PC-3 (cell line): ENCODE measurements at regions not wholly inside any gene's neighbourhood (a gene's known extent, or its start where the extent isn't known, plus 50 kb on each side); places are given as distances from the start of the nearest gene placed in this dataset.

ENCODE experiments used
- ATAC-seq: fragments of 200-7000 bp; cut with Tn5 transposase; 2 replicates; pipeline ENCODE4 v1.9.1; 2020; ENCODE audit warnings: mild to moderate bottlenecking, moderate library complexity
- BruUV-seq: library from RNA; stranded (reverse); fragments of 400-500 nt; replicated peaks from 2 replicates; lab custom pipeline; 2021; lab: Mats Ljungman, UMichigan
- CTCF ChIA-PET: fragments of 300-600 bp; sonication (Branson Sonifier 250); formaldehyde crosslinking; loops from one replicate; lab custom pipeline; 2022; ENCODE audit warnings: antibody characterized with exemption; lab: Charles Lee
- POLR2A ChIA-PET: fragments of 300-600 bp; sonication (Branson Sonifier 250); formaldehyde crosslinking; loops from one replicate; lab custom pipeline; 2022; ENCODE audit warnings: antibody characterized with exemption; ENCODE audit not compliant: unreplicated experiment; lab: Charles Lee
- DNase-seq: peaks from one replicate; pipeline ENCODE4 v3.0.0-alpha.2; 2015
- H2AFZ ChIP-seq: fragments of 300-600 bp; sonication (generic); 2 replicates; pipeline ENCODE4 v1.6.0; 2016; ENCODE audit warnings: antibody characterized with exemption, low read length
- H3F3A ChIP-seq: fragments of 300-600 bp; sonication (generic); one replicate; pipeline ENCODE4 v1.6.0; 2017; ENCODE audit warnings: antibody characterized with exemption, low read length, control low read depth, mild to moderate bottlenecking; ENCODE audit not compliant: unreplicated experiment
- H3K27ac ChIP-seq: fragments of 300-600 bp; sonication (generic); 2 replicates; pipeline ENCODE4 v1.5.1; 2016; ENCODE audit warnings: mild to moderate bottlenecking, low read length
- H3K27me3 ChIP-seq: fragments of 300-600 bp; sonication (generic); 2 replicates; pipeline ENCODE4 v1.6.1; 2016; ENCODE audit warnings: low read length, mixed read lengths
- H3K36me3 ChIP-seq: fragments of 300-600 bp; sonication (generic); 2 replicates; pipeline ENCODE4 v1.6.1; 2016; ENCODE audit warnings: low read depth, mixed run types, low read length, mixed read lengths
- H3K4me1 ChIP-seq: fragments of 300-600 bp; sonication (generic); 2 replicates; pipeline ENCODE4 v1.5.1; 2016; ENCODE audit warnings: low read length; ENCODE audit not compliant: insufficient read depth
- H3K4me2 ChIP-seq: fragments of 300-600 bp; sonication (generic); 2 replicates; pipeline ENCODE4 v1.6.0; 2016; ENCODE audit warnings: low read length
- H3K4me3 ChIP-seq: fragments of 300-600 bp; sonication (generic); 2 replicates; pipeline ENCODE4 v1.5.1; 2016; ENCODE audit warnings: mild to moderate bottlenecking, low read length, mixed read lengths
- H3K79me2 ChIP-seq: fragments of 300-600 bp; sonication (generic); 2 replicates; pipeline ENCODE4 v1.6.1; 2017; ENCODE audit warnings: low read length, mixed read lengths
- H3K9ac ChIP-seq: fragments of 300-600 bp; sonication (generic); 2 replicates; pipeline ENCODE4 v1.6.0; 2016; ENCODE audit warnings: mild to moderate bottlenecking, low read length
- H3K9me2 ChIP-seq: fragments of 300-600 bp; sonication (generic); replicated peaks from 2 replicates; pipeline ENCODE4 v1.6.1; 2016; ENCODE audit warnings: mixed run types, low read length, mixed read lengths
- H3K9me3 ChIP-seq: fragments of 300-600 bp; sonication (generic); 2 replicates; pipeline ENCODE4 v1.6.1; 2016; ENCODE audit warnings: low read length, mixed read lengths
- H4K20me1 ChIP-seq: fragments of 300-600 bp; sonication (generic); 2 replicates; pipeline ENCODE4 v1.6.1; 2016; ENCODE audit warnings: low read length, mixed read lengths
- CTCF ChIP-seq: fragments of 300-600 bp; sonication (generic); conservative IDR thresholded peaks from 2 replicates; pipeline ENCODE4 v1.5.1; 2017; ENCODE audit warnings: antibody characterized with exemption, low read depth, mild to moderate bottlenecking, low read length
- EZH2 ChIP-seq: fragments of 300-600 bp; sonication (generic); IDR thresholded peaks from one replicate; pipeline ENCODE4 v1.6.1; 2017; ENCODE audit warnings: antibody characterized with exemption, mild to moderate bottlenecking, low read length; ENCODE audit not compliant: unreplicated experiment
- EZH2phosphoT487 ChIP-seq: fragments of 300-600 bp; sonication (generic); IDR thresholded peaks from 2 replicates; pipeline ENCODE4 v1.6.1; 2018; ENCODE audit warnings: mild to moderate bottlenecking, antibody characterized with exemption, low read length, borderline replicate concordance
- intact Hi-C: fragments of 100-400 bp; cut with micrococcal nuclease; formaldehyde crosslinking; loops from 2 replicates; pipeline ENCODE4 v1.9.0; 2023

- Histone ChIP-seq H3K4me1 (peaks cover 22% of the 10 kb centered on the region), H3K36me3 (peaks cover 32% of the 10 kb centered on the region), H3K27me3 (no peaks in the 10 kb centered on the region), H3K9me2 (no peaks in the 10 kb centered on the region), H2AFZ (no peak overlapping the region), H3F3A (peaks cover 4% of the 10 kb centered on the region), H3K9ac (no peak overlapping the region), H4K20me1 (no peaks in the 10 kb centered on the region), H3K79me2 (peaks cover 50% of the 10 kb centered on the region), H3K4me2 (peak overlapping the region; percentile 51), H3K27ac (peak overlapping the region; percentile 22; the same call in 1 of the 2 replicates), H3K9me3 (peaks cover 5% of the 10 kb centered on the region; the same call in 1 of the 2 replicates), H3K4me3 (no peak overlapping the region)
- ChIA-PET POLR2A (no interaction called here), CTCF (no interaction called here)
- intact Hi-C loops = no loop called here
- ATAC-seq = peak; percentile 11; the same call in 1 of the 2 replicates
- DNase-seq = peak; percentile 62
- TF ChIP-seq EZH2 = no peak
- no peak for TF ChIP-seq CTCF
- TF ChIP-seq EZH2phosphoT487 = no peak
- no TSS peak for BruUV-seq
Measured at GRCh38 chr13:99062593-99062992, 84.7 kb upstream of the DOCK9 start.

- no peak overlapping the region for H2AFZ ChIP-seq
- H3K4me1 ChIP-seq = peaks cover 24% of the 10 kb centered on the region
- no peak overlapping the region for H3K9ac ChIP-seq
- H3K9me2 ChIP-seq = no peaks in the 10 kb centered on the region
- ATAC-seq = no peak
- intact Hi-C loops = no loop called here
- CTCF ChIA-PET = no interaction called here
- no peak for DNase-seq
- H3K27ac ChIP-seq = peak overlapping the region; percentile 22; the same call in 1 of the 2 replicates
- H3F3A ChIP-seq = peaks cover 4% of the 10 kb centered on the region
- POLR2A ChIA-PET = no interaction called here
- no peaks in the 10 kb centered on the region for H3K27me3 ChIP-seq
- peaks cover 50% of the 10 kb centered on the region for H3K79me2 ChIP-seq
- no TSS peak for BruUV-seq
- H3K36me3 ChIP-seq = peaks cover 32% of the 10 kb centered on the region
- no peak overlapping the region; the same call in 1 of the 2 replicates for H3K4me2 ChIP-seq
- TF ChIP-seq EZH2 (no peak), CTCF (no peak), EZH2phosphoT487 (no peak)
- no peaks in the 10 kb centered on the region for H4K20me1 ChIP-seq
- no peak overlapping the region for H3K4me3 ChIP-seq
- H3K9me3 ChIP-seq = peaks cover 5% of the 10 kb centered on the region; the same call in 1 of the 2 replicates
Measured at GRCh38 chr13:99063178-99063577, 85.3 kb upstream of the DOCK9 start.

- no peak overlapping the region for H3K27ac ChIP-seq
- DNase-seq = no peak
Measured at GRCh38 chr13:99063952-99064351, 86.1 kb upstream of the DOCK9 start.

More at GRCh38 chr13:99063952-99064351, 86.1 kb upstream of the DOCK9 start:
- no peak for ATAC-seq
- Histone ChIP-seq H3K9me2 (no peaks in the 10 kb centered on the region), H2AFZ (no peak overlapping the region), H4K20me1 (no peaks in the 10 kb centered on the region), H3K4me3 (no peak overlapping the region), H3K9me3 (peaks cover 5% of the 10 kb centered on the region; the same call in 1 of the 2 replicates), H3F3A (peaks cover 4% of the 10 kb centered on the region), H3K4me2 (no peak overlapping the region), H3K9ac (no peak overlapping the region), H3K4me1 (peaks cover 30% of the 10 kb centered on the region), H3K36me3 (peaks cover 32% of the 10 kb centered on the region), H3K79me2 (peaks cover 46% of the 10 kb centered on the region), H3K27me3 (no peaks in the 10 kb centered on the region)
- ChIA-PET CTCF (no interaction called here), POLR2A (no interaction called here)
- TF ChIP-seq CTCF = no peak
- no peak for TF ChIP-seq EZH2
- TF ChIP-seq EZH2phosphoT487 = no peak
- BruUV-seq = no TSS peak
- intact Hi-C loops = no loop called here
